ENCODE measurements at regions not wholly inside any gene's neighbourhood (a gene's known extent, or its start where the extent isn't known, plus 50 kb on each side); places are given as distances from the start of the nearest gene placed in this dataset.
A peak's percentile ranks its signal among the peaks of the same experiment; 100 is the strongest.

DNA sequence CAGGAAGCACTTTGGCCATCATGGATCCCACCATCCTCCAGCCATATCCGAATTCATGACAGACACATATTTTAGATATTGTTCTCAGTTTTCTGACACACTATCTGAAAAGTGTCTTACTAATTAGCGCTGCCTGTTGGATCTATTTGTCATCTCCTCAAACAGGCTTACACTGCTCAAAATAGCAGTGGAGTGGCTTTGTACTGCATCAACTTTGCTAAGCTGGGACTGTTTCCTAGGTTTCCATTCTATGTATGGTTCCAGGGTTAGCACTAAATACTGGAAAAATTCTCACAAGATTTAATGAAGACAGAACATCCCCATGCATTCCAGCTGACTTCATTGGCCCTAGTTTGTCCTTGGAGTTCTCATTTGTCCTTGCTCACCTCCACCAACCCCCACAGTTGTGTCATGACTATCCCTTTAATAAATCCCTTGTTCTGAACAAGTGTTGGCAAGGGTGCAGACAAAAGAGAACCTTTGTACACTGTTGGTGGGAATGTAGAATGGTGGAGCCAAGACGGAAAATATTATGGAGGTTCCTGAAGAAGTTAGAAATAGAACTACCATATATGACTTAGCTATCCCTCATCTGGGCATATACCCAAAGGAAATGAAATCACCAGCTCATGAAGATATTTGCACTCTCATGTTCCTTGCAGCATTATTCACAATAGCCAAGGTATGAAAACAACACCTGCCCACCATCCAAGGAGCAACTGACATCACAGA is 136.5 kb upstream of the RAI14 start:
- H3K27ac ChIP-seq (ENCODE audit: low read depth in 1 of 2, low read length in 2 of 2), result no peak overlapping the region
- H3K4me2 ChIP-seq (replicated peaks; ENCODE audit: extremely low read depth, low read length, poor library complexity, severe bottlenecking), result no peak overlapping the region
- intact Hi-C loops (cut with micrococcal nuclease), result no loop called here
- H3K9me3 ChIP-seq (replicated peaks in 1 of 2; ENCODE audit: control insufficient read depth in 1 of 2, insufficient read depth in 1 of 2, low read length in 2 of 2), result no peaks in the 10 kb centered on the region
- Mint-ChIP-seq H3K36me3 (no peaks in the 10 kb centered on the region), H3K27me3 (ENCODE audit: low read depth in 3 of 3) (peaks cover 4 to 6% (median 5%) of the 10 kb centered on the region in 3 donors), H3K4me3 (no peak overlapping the region), H3K27ac (no peak overlapping the region), H3K4me1 (peaks cover 3% of the 10 kb centered on the region), H3K9me3 (no peaks in the 10 kb centered on the region)
- no peaks in the 10 kb centered on the region for H4K20me1 ChIP-seq (ENCODE audit: insufficient read depth, low read length)
- no peak overlapping the region for H3K4me3 ChIP-seq (replicated peaks in 1 of 3; ENCODE audit: low read depth in 2 of 3, low read length in 3 of 3)
- H3K36me3 ChIP-seq (replicated peaks in 1 of 2; ENCODE audit: control insufficient read depth in 1 of 2, insufficient read depth in 2 of 2, low read length in 2 of 2), result no peaks in the 10 kb centered on the region
- no peak for DNase-seq
- H3K9ac ChIP-seq (ENCODE audit: insufficient read depth, low read length, poor library complexity, severe bottlenecking), result no peak overlapping the region
- WGBS (ENCODE audit: insufficient coverage), result 100% methylated on average over 1 of the region's 3 CpGs
- H2AFZ ChIP-seq (ENCODE audit: insufficient read depth, low read depth, low read length, poor library complexity, severe bottlenecking), result no peak overlapping the region
- TF ChIP-seq CTCF (IDR thresholded peaks at IDR 0.05), result no peak
- H3K27me3 ChIP-seq (ENCODE audit: control insufficient read depth in 2 of 2, insufficient read depth in 2 of 2, low read length in 2 of 2), result no peaks in the 10 kb centered on the region
- no peaks in the 10 kb centered on the region for H3K79me2 ChIP-seq (ENCODE audit: insufficient read depth, low read length)
- H3K4me1 ChIP-seq (ENCODE audit: control insufficient read depth in 1 of 2, insufficient read depth in 2 of 2, low read length in 2 of 2), result no peaks in the 10 kb centered on the region

DNA sequence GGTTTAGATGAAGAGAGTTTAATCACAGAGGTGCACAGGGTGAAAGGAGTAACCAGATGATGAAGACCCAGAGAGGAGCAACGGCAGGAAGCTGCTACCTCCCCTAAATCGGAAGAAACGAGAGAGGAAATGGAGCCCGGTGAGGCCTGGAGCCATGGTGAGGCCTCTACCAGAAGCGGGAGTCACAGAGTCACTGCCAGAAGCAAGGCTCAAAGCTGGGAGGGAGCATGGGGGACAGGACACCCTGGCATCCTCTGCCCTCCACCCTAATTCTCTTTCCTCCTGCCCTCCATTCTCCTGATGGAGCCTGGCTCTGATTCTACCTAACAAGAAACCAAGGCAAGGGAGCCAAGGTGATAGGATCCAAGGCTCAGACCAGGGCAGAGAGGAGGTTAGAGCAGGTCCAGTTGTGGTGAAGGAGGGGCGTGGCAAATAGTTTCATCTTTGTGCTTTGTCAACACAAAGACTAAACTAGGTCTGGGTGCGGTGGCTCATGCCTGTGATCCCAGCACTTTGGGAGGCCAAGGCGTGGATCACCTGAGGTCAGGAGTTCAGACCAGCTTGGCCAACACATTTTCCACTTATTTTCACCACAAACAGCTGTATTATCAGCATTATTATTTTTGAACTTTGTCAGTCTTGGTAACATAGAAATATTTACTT is 134.4 kb upstream of the RAI14 start:
- no peaks in the 10 kb centered on the region for H3K9me3 ChIP-seq (replicated peaks in 1 of 2; ENCODE audit: control insufficient read depth in 1 of 2, insufficient read depth in 1 of 2, low read length in 2 of 2)
- no peak overlapping the region for H3K4me2 ChIP-seq (replicated peaks; ENCODE audit: extremely low read depth, low read length, poor library complexity, severe bottlenecking)
- H4K20me1 ChIP-seq (ENCODE audit: insufficient read depth, low read length), result no peaks in the 10 kb centered on the region
- H3K27ac Mint-ChIP-seq, result no peak overlapping the region
- peaks cover 3% of the 10 kb centered on the region for H3K4me1 Mint-ChIP-seq
- H3K36me3 ChIP-seq (replicated peaks in 1 of 2; ENCODE audit: control insufficient read depth in 1 of 2, insufficient read depth in 2 of 2, low read length in 2 of 2), result no peaks in the 10 kb centered on the region
- H3K4me3 ChIP-seq (replicated peaks in 1 of 3; ENCODE audit: low read depth in 2 of 3, low read length in 3 of 3), result no peak overlapping the region
- H3K4me1 ChIP-seq (ENCODE audit: control insufficient read depth in 1 of 2, insufficient read depth in 2 of 2, low read length in 2 of 2), result no peaks in the 10 kb centered on the region
- H3K4me3 Mint-ChIP-seq, result no peak overlapping the region
- H3K9ac ChIP-seq (ENCODE audit: insufficient read depth, low read length, poor library complexity, severe bottlenecking), result no peak overlapping the region
- H3K27ac ChIP-seq (ENCODE audit: low read depth in 1 of 2, low read length in 2 of 2), result no peak overlapping the region
- peak overlapping the region; percentile 16 for H2AFZ ChIP-seq (ENCODE audit: insufficient read depth, low read depth, low read length, poor library complexity, severe bottlenecking)
- H3K9me3 Mint-ChIP-seq, result no peaks in the 10 kb centered on the region
- H3K27me3 Mint-ChIP-seq (ENCODE audit: low read depth in 3 of 3), result peaks cover 0 to 5% (median 2%) of the 10 kb centered on the region in 3 donors
- no peaks in the 10 kb centered on the region for H3K27me3 ChIP-seq (ENCODE audit: control insufficient read depth in 2 of 2, insufficient read depth in 2 of 2, low read length in 2 of 2)
- no peak for TF ChIP-seq CTCF (IDR thresholded peaks at IDR 0.05)
- no peak for DNase-seq
- intact Hi-C loops (cut with micrococcal nuclease), result no loop called here
- WGBS (ENCODE audit: insufficient coverage), result 100% methylated on average over 1 of the region's 8 CpGs
- no peaks in the 10 kb centered on the region for H3K36me3 Mint-ChIP-seq
- H3K79me2 ChIP-seq (ENCODE audit: insufficient read depth, low read length), result no peaks in the 10 kb centered on the region

All from CD14-positive monocyte (primary cell).